B cell (primary cell): ENCODE measurements at regions not wholly inside any gene's neighbourhood (a gene's known extent, or its start where the extent isn't known, plus 50 kb on each side); places are given as distances from the start of the nearest gene placed in this dataset.

Experiments used
- ATAC-seq: fragments of 200-7000 bp; cut with Tn5 transposase; one replicate; pipeline ENCODE4 v1.10.0; 2021; ENCODE audit warnings: low read depth, mild to moderate bottlenecking, moderate number of reproducible peaks, moderate library complexity
- CTCF ChIA-PET: fragments of 350-600 bp; sonication (Branson Sonifier 250); formaldehyde crosslinking; loops from one replicate; lab custom pipeline; 2021; ENCODE audit warnings: antibody characterized with exemption, inconsistent platforms; lab: Charles Lee
- POLR2A ChIA-PET: fragments of 350-600 bp; sonication (Branson Sonifier 250); formaldehyde crosslinking; loops from one replicate; lab custom pipeline; 2021; ENCODE audit warnings: antibody characterized with exemption; lab: Charles Lee
- DNase-seq: peaks from one replicate; pipeline ENCODE4 v3.0.0; 2013
- H2AFZ ChIP-seq: 2 replicates; pipeline ENCODE4 v1.6.1; 2012; ENCODE audit warnings: mild to moderate bottlenecking, low read depth, low read length; ENCODE audit not compliant: insufficient read depth, poor library complexity, severe bottlenecking
- H3K27ac ChIP-seq, 2 donors: 1 replicate in 1 of 2; 2 replicates in 1 of 2; pipeline ENCODE4 v1.5.1; 2012 to 2013; ENCODE audit warnings: low read length in 2 of 2, mild to moderate bottlenecking in 2 of 2, moderate library complexity in 1 of 2
- H3K27me3 ChIP-seq, 4 experiments: fragments of 200-600 bp in 1 of 4; sonication (generic) in 1 of 4; replicated peaks in 1 of 4; 1 replicate in 2 of 4; 2 replicates in 2 of 4; pipeline versions ENCODE4 v1.6.1 to v1.7.0; 2013 to 2016; ENCODE audit warnings: low read length in 3 of 4, mild to moderate bottlenecking in 2 of 4, mixed read lengths in 1 of 4, moderate library complexity in 1 of 4; ENCODE audit not compliant: insufficient read depth in 4 of 4, control insufficient read depth in 3 of 4; ENCODE audit errors: control extremely low read depth in 1 of 4
- H3K36me3 ChIP-seq, 2 experiments: replicated peaks in 1 of 2; 1 replicate in 1 of 2; 2 replicates in 1 of 2; pipeline versions ENCODE4 v1.6.1 to v1.7.1; 2013; ENCODE audit warnings: low read length in 1 of 2; ENCODE audit not compliant: insufficient read depth in 2 of 2, control insufficient read depth in 1 of 2; ENCODE audit errors: control extremely low read depth in 1 of 2, extremely low read depth in 1 of 2
- H3K4me1 ChIP-seq, 2 donors: fragments of 200-600 bp in 1 of 2; sonication (generic) in 1 of 2; 1 replicate in 1 of 2; 2 replicates in 1 of 2; pipeline versions ENCODE4 v1.5.1 to v1.6.1; 2013 to 2017; ENCODE audit warnings: low read length in 2 of 2; ENCODE audit not compliant: control insufficient read depth in 2 of 2, insufficient read depth in 2 of 2
- H3K4me2 ChIP-seq: replicated peaks from 2 replicates; pipeline ENCODE3; 2012; ENCODE audit warnings: mild to moderate bottlenecking, low read depth, low read length; ENCODE audit not compliant: poor library complexity, severe bottlenecking
- H3K4me3 ChIP-seq, 5 experiments: fragments of 200-600 bp in 1 of 5; sonication (generic) in 1 of 5; 1 replicate in 3 of 5; 2 replicates in 2 of 5; pipeline versions ENCODE4 v1.5.1 to v1.7.0; 2011 to 2016; ENCODE audit warnings: low read length in 4 of 5, mild to moderate bottlenecking in 4 of 5, low read depth in 2 of 5, control low read depth in 1 of 5, moderate library complexity in 1 of 5; ENCODE audit not compliant: insufficient read depth in 1 of 5; ENCODE audit errors: control extremely low read depth in 1 of 5, extremely low read depth in 1 of 5
- H3K79me2 ChIP-seq: fragments of 200-600 bp; sonication (generic); one replicate; pipeline ENCODE4 v1.6.0; 2016; ENCODE audit warnings: low read length; ENCODE audit not compliant: control insufficient read depth, insufficient read depth
- H3K9ac ChIP-seq: fragments of 200-600 bp; sonication (generic); 2 replicates; pipeline ENCODE4 v1.6.1; 2017; ENCODE audit warnings: mild to moderate bottlenecking, low read length, moderate library complexity
- H3K9me3 ChIP-seq, 3 donors: one replicate each; pipeline versions ENCODE4 v1.6.1 to v1.7.1; 2013; ENCODE audit warnings: low read length in 2 of 3; ENCODE audit not compliant: control insufficient read depth in 2 of 3, insufficient read depth in 1 of 3; ENCODE audit errors: control extremely low read depth in 1 of 3
- H4K20me1 ChIP-seq: 2 replicates; pipeline ENCODE4 v1.6.0; 2012; ENCODE audit warnings: mild to moderate bottlenecking, low read length; ENCODE audit not compliant: insufficient read depth, control insufficient read depth, poor library complexity, severe bottlenecking
- H3K27ac Mint-ChIP-seq: one replicate; pipeline ENCODE4 v1.8.0; 2021; ENCODE audit warnings: mixed read lengths
- H3K27me3 Mint-ChIP-seq: one replicate; pipeline ENCODE4 v1.8.0; 2021; ENCODE audit warnings: mixed read lengths
- H3K4me1 Mint-ChIP-seq: one replicate; pipeline ENCODE4 v1.8.0; 2021; ENCODE audit warnings: mixed read lengths
- H3K4me3 Mint-ChIP-seq: one replicate; pipeline ENCODE4 v1.8.0; 2021; ENCODE audit warnings: mixed read lengths
- H3K9me3 Mint-ChIP-seq: one replicate; pipeline ENCODE4 v1.8.0; 2022; ENCODE audit warnings: mixed read lengths; ENCODE audit not compliant: insufficient read depth
- EZH2 ChIP-seq: IDR thresholded peaks from 2 replicates; pipeline ENCODE4 v1.6.1; 2012; ENCODE audit warnings: borderline replicate concordance, low read depth, mild to moderate bottlenecking, moderate library complexity, low read length; ENCODE audit not compliant: insufficient read depth, poor library complexity, severe bottlenecking
- WGBS: methylation state at CpG from one replicate; pipeline ENCODE4 v1.1.5; 2013; ENCODE audit warnings: missing lambda C conversion rate; ENCODE audit not compliant: insufficient coverage; 5-methylcytosine and 5-hydroxymethylcytosine counted together
- intact Hi-C: fragments of 100-400 bp; cut with micrococcal nuclease; formaldehyde crosslinking; loops from one replicate; pipeline ENCODE4 v1.10.0; 2022
- TF ChIP-seq, protein P1 (sequence below): fragments of 200-600 bp; IDR thresholded peaks from one replicate; pipeline ENCODE4 v1.8.0; 2022; ENCODE audit warnings: antibody characterized with exemption, mild to moderate bottlenecking

GRCh38 chr9:16245756-16246440, 624.6 kb downstream of the BNC2 start:
- peaks cover 0 to 2% (median 0%) of the 10 kb centered on the region in 3 donors for H3K9me3 ChIP-seq
- Mint-ChIP-seq H3K27me3 (no peaks in the 10 kb centered on the region), H3K27ac (no peak overlapping the region), H3K4me1 (no peaks in the 10 kb centered on the region), H3K9me3 (no peaks in the 10 kb centered on the region), H3K4me3 (no peak overlapping the region)
- H3K79me2 ChIP-seq = no peaks in the 10 kb centered on the region
- no peaks in the 10 kb centered on the region for H3K4me1 ChIP-seq
- H2AFZ ChIP-seq = no peak overlapping the region
- no peak for ATAC-seq
- H3K27me3 ChIP-seq = no peaks in the 10 kb centered on the region
- no peak overlapping the region for H3K9ac ChIP-seq
- H3K4me2 ChIP-seq = no peak overlapping the region
- 100% methylated on average over 1 of the region's 1 CpG for WGBS
- no peak for DNase-seq
- no peak overlapping the region for H3K27ac ChIP-seq
- ChIA-PET POLR2A (no interaction called here), CTCF (no interaction called here)
- H3K4me3 ChIP-seq = no peak overlapping the region
- no peaks in the 10 kb centered on the region for H3K36me3 ChIP-seq
- intact Hi-C loops = no loop called here
- no peaks in the 10 kb centered on the region for H4K20me1 ChIP-seq
- TF ChIP-seq EZH2 = no peak
- TF ChIP-seq, protein P1, sequence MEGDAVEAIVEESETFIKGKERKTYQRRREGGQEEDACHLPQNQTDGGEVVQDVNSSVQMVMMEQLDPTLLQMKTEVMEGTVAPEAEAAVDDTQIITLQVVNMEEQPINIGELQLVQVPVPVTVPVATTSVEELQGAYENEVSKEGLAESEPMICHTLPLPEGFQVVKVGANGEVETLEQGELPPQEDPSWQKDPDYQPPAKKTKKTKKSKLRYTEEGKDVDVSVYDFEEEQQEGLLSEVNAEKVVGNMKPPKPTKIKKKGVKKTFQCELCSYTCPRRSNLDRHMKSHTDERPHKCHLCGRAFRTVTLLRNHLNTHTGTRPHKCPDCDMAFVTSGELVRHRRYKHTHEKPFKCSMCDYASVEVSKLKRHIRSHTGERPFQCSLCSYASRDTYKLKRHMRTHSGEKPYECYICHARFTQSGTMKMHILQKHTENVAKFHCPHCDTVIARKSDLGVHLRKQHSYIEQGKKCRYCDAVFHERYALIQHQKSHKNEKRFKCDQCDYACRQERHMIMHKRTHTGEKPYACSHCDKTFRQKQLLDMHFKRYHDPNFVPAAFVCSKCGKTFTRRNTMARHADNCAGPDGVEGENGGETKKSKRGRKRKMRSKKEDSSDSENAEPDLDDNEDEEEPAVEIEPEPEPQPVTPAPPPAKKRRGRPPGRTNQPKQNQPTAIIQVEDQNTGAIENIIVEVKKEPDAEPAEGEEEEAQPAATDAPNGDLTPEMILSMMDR = no peak

- Histone ChIP-seq H3K9me3 (peaks cover 0 to 2% (median 0%) of the 10 kb centered on the region in 3 donors), H3K27ac (no peak overlapping the region), H3K4me3 (no peak overlapping the region), H3K36me3 (no peaks in the 10 kb centered on the region), H3K9ac (no peak overlapping the region), H3K4me2 (no peak overlapping the region), H4K20me1 (no peaks in the 10 kb centered on the region), H3K4me1 (no peaks in the 10 kb centered on the region), H3K27me3 (no peaks in the 10 kb centered on the region), H3K79me2 (no peaks in the 10 kb centered on the region), H2AFZ (no peak overlapping the region)
- WGBS = 61% methylated on average over 4 of the region's 6 CpGs
- ChIA-PET CTCF (no interaction called here), POLR2A (no interaction called here)
- Mint-ChIP-seq H3K4me3 (no peak overlapping the region), H3K27ac (no peak overlapping the region), H3K9me3 (no peaks in the 10 kb centered on the region), H3K4me1 (no peaks in the 10 kb centered on the region), H3K27me3 (no peaks in the 10 kb centered on the region)
- intact Hi-C loops = no loop called here
- no peak for ATAC-seq
- TF ChIP-seq EZH2 = no peak
- TF ChIP-seq, protein P1 = no peak
- DNase-seq = no peak
These were observed 623.7 kb downstream of the BNC2 start for GRCh38 chr9:16246785-16247184.
